HepG2 (cell line): ENCODE measurements at regions not wholly inside any gene's neighbourhood (a gene's known extent, or its start where the extent isn't known, plus 50 kb on each side); places are given as distances from the start of the nearest gene placed in this dataset.

Experiments
- ATAC-seq: fragments of 200-7000 bp; cut with Tn5 transposase; 3 replicates; pipeline ENCODE4 v1.9.1; 2020; ENCODE audit warnings: mild to moderate bottlenecking, moderate library complexity
- BruUV-seq: library from RNA; stranded (reverse); fragments of 400-500 nt; replicated peaks from 2 replicates; lab custom pipeline; 2021; lab: Mats Ljungman, UMichigan
- CTCF ChIA-PET: fragments of 300-600 bp; formaldehyde crosslinking; extraction: SDS; loops from one replicate; lab custom pipeline; 2021; ENCODE audit warnings: low total read pairs, inconsistent platforms, low intra/inter-chr PET ratio; lab: Yijun Ruan, JAX
- POLR2A ChIA-PET: fragments of 350-600 bp; sonication (Branson Sonifier 250); formaldehyde crosslinking; loops from one replicate; lab custom pipeline; 2020; ENCODE audit warnings: antibody characterized with exemption, inconsistent platforms; lab: Yijun Ruan, JAX
- DNase-seq: peaks from one replicate; pipeline ENCODE4 v3.0.0-alpha.2; 2015; ENCODE audit warnings: low spot score
- FAIRE-seq: peaks from 3 replicates; lab custom pipeline; 2011; peaks lifted over from hg19 to GRCh38; lab: Jason Lieb, UNC
- H2AFZ ChIP-seq: one replicate; pipeline ENCODE4 v1.6.1; 2011; ENCODE audit warnings: low read length, inconsistent platforms
- H3K27ac ChIP-seq: fragments of 300-600 bp; 3 replicates; pipeline ENCODE4 v1.8.0; 2011; ENCODE audit warnings: mixed run types, mild to moderate bottlenecking, mixed read lengths, low read length, inconsistent platforms; ENCODE audit not compliant: insufficient read depth; ENCODE audit errors: extremely low read length
- H3K27me3 ChIP-seq, 2 experiments: fragments of 200-600 bp in 1 of 2; 2 replicates in 1 of 2; 3 replicates in 1 of 2; pipeline versions ENCODE4 v1.6.0 to v1.8.0; 2011; ENCODE audit warnings: low read length in 2 of 2, mild to moderate bottlenecking in 2 of 2, moderate library complexity in 2 of 2, inconsistent platforms in 1 of 2; ENCODE audit not compliant: insufficient read depth in 2 of 2, control insufficient read depth in 1 of 2
- H3K36me3 ChIP-seq, 2 experiments: fragments of 200-600 bp in 1 of 2; replicated peaks in 1 of 2; 2 replicates in 1 of 2; 3 replicates in 1 of 2; pipeline versions ENCODE4 v1.5.1 to v1.8.0; 2011; ENCODE audit warnings: low read length in 2 of 2, inconsistent platforms in 1 of 2; ENCODE audit not compliant: insufficient read depth in 2 of 2, control insufficient read depth in 1 of 2
- H3K4me1 ChIP-seq: 2 replicates; pipeline ENCODE4 v1.5.1; 2012; ENCODE audit warnings: low read length, inconsistent platforms; ENCODE audit not compliant: insufficient read depth
- H3K4me2 ChIP-seq: 2 replicates; pipeline ENCODE4 v1.6.0; 2011; ENCODE audit warnings: low read depth, low read length, inconsistent platforms
- H3K4me3 ChIP-seq, 3 experiments: fragments of 200-600 bp in 1 of 3; sonication (generic), shearing (Covaris generic) in 1 of 3; replicated peaks in 1 of 3; 2 replicates each; pipeline ENCODE4 v1.5.1; 2011 to 2016; ENCODE audit warnings: low read length in 3 of 3, inconsistent platforms in 2 of 3, low read depth in 2 of 3, mild to moderate bottlenecking in 2 of 3, control low read depth in 1 of 3, mixed read lengths in 1 of 3; ENCODE audit not compliant: insufficient read depth in 1 of 3
- H3K79me2 ChIP-seq: one replicate; pipeline ENCODE4 v1.6.1; 2011; ENCODE audit warnings: low read length, inconsistent platforms; ENCODE audit not compliant: insufficient read depth
- H3K9ac ChIP-seq: 2 replicates; pipeline ENCODE4 v1.6.0; 2011; ENCODE audit warnings: mild to moderate bottlenecking, low read depth, low read length, inconsistent platforms; ENCODE audit not compliant: insufficient read depth
- H3K9me3 ChIP-seq: 2 replicates; pipeline ENCODE4 v1.5.1; 2012; ENCODE audit warnings: mild to moderate bottlenecking, low read length
- H4K20me1 ChIP-seq: 2 replicates; pipeline ENCODE4 v1.6.0; 2011; ENCODE audit warnings: inconsistent platforms, mild to moderate bottlenecking, low read length, moderate library complexity; ENCODE audit not compliant: insufficient read depth
- ATF7 ChIP-seq, 2 experiments: fragments of 450-650 bp in 1 of 2; sonication (generic) in 1 of 2; formaldehyde crosslinking in 1 of 2; IDR thresholded peaks; 2 replicates each; pipeline versions ENCODE4 v1.4.0 to v1.6.1; 2016 to 2020; ENCODE audit warnings: antibody characterized with exemption in 1 of 2, mild to moderate bottlenecking in 1 of 2, missing genetic modification reagents in 1 of 2
- DPF2 ChIP-seq: sonication (generic); formaldehyde crosslinking; IDR thresholded peaks from 2 replicates; pipeline ENCODE4 v1.4.0; 2020; ENCODE audit warnings: mild to moderate bottlenecking, low read depth, missing genetic modification reagents, borderline replicate concordance
- FOXK2 ChIP-seq: fragments of 450-650 bp; IDR thresholded peaks from 2 replicates; pipeline ENCODE4 v1.6.1; 2016
- FOXM1 ChIP-seq: sonication (generic); formaldehyde crosslinking; IDR thresholded peaks from 2 replicates; pipeline ENCODE4 v1.5.0; 2020; ENCODE audit warnings: missing genetic modification reagents
- GFI1 ChIP-seq: sonication (generic); formaldehyde crosslinking; IDR thresholded peaks from 2 replicates; pipeline ENCODE4 v1.5.0; 2020; ENCODE audit warnings: missing genetic modification reagents, mild to moderate bottlenecking, borderline replicate concordance
- HIVEP1 ChIP-seq: sonication (generic); formaldehyde crosslinking; IDR thresholded peaks from 2 replicates; pipeline ENCODE4 v1.4.0; 2020; ENCODE audit warnings: mild to moderate bottlenecking, missing genetic modification reagents
- HOXA7 ChIP-seq: sonication (generic); formaldehyde crosslinking; IDR thresholded peaks from 2 replicates; pipeline ENCODE4 v1.8.1; 2022; ENCODE audit warnings: mild to moderate bottlenecking, missing genetic modification reagents, moderate library complexity
- IKZF1 ChIP-seq: fragments of 450-650 bp; IDR thresholded peaks from 2 replicates; pipeline ENCODE4 v1.7.1; 2016
- ZNF10 ChIP-seq: sonication (generic); formaldehyde crosslinking; IDR thresholded peaks from 2 replicates; pipeline ENCODE4 v1.4.0; 2020; ENCODE audit warnings: mild to moderate bottlenecking, low read depth, missing genetic modification reagents, borderline replicate concordance
- ZNF44 ChIP-seq: sonication (generic); formaldehyde crosslinking; IDR thresholded peaks from 2 replicates; pipeline ENCODE4 v1.5.1; 2020; ENCODE audit warnings: mild to moderate bottlenecking, missing genetic modification reagents
- ZNF672 ChIP-seq: sonication (generic); formaldehyde crosslinking; IDR thresholded peaks from 2 replicates; pipeline ENCODE4 v1.8.1; 2022; ENCODE audit warnings: missing genetic modification reagents
- ZNF772 ChIP-seq: sonication (generic); formaldehyde crosslinking; IDR thresholded peaks from 2 replicates; pipeline ENCODE4 v1.5.0; 2020; ENCODE audit warnings: mild to moderate bottlenecking, missing genetic modification reagents
- ZNF883 ChIP-seq: sonication (generic); formaldehyde crosslinking; IDR thresholded peaks from 2 replicates; pipeline ENCODE4 v1.5.1; 2020; ENCODE audit warnings: mild to moderate bottlenecking, missing genetic modification reagents; ENCODE audit errors: not compliant biosample characterization
- ZNF891 ChIP-seq: sonication (generic); formaldehyde crosslinking; IDR thresholded peaks from 2 replicates; pipeline ENCODE4 v1.5.0; 2020; ENCODE audit warnings: mild to moderate bottlenecking, missing genetic modification reagents
- ZSCAN9 ChIP-seq: IDR thresholded peaks from 2 replicates; pipeline ENCODE4 v1.6.1; 2016; ENCODE audit warnings: borderline replicate concordance
- WGBS: methylation state at CpG from one replicate; pipeline ENCODE4 v1.1.6; 2017; ENCODE audit warnings: low lambda C conversion rate; 5-methylcytosine and 5-hydroxymethylcytosine counted together
- in situ Hi-C: cut with HindIII; loops from 2 replicates; pipeline ENCODE4 v1.10.0; 2017; ENCODE audit warnings: low pct_unique_long_range_greater_than_20kb; ENCODE audit not compliant: extremely low pct_ligation_motif_present
- intact Hi-C: fragments of 100-400 bp; cut with micrococcal nuclease; formaldehyde crosslinking; loops from one replicate; pipeline ENCODE4 v1.10.0; 2022; ENCODE audit not compliant: unreplicated experiment
- TF ChIP-seq, protein P1 (sequence below): sonication (generic); formaldehyde crosslinking; IDR thresholded peaks from 2 replicates; pipeline ENCODE4 v1.8.0; 2022; ENCODE audit warnings: mild to moderate bottlenecking, missing genetic modification reagents, moderate library complexity
- TF ChIP-seq, protein P2 (sequence below): sonication (generic); formaldehyde crosslinking; IDR thresholded peaks from 2 replicates; pipeline ENCODE4 v1.4.0; 2020; ENCODE audit warnings: missing genetic modification reagents; ENCODE audit errors: not compliant biosample characterization
- TF ChIP-seq, protein P3 (sequence below): sonication (generic); formaldehyde crosslinking; IDR thresholded peaks from 2 replicates; pipeline ENCODE4 v1.4.0; 2020; ENCODE audit warnings: missing genetic modification reagents

DNA sequence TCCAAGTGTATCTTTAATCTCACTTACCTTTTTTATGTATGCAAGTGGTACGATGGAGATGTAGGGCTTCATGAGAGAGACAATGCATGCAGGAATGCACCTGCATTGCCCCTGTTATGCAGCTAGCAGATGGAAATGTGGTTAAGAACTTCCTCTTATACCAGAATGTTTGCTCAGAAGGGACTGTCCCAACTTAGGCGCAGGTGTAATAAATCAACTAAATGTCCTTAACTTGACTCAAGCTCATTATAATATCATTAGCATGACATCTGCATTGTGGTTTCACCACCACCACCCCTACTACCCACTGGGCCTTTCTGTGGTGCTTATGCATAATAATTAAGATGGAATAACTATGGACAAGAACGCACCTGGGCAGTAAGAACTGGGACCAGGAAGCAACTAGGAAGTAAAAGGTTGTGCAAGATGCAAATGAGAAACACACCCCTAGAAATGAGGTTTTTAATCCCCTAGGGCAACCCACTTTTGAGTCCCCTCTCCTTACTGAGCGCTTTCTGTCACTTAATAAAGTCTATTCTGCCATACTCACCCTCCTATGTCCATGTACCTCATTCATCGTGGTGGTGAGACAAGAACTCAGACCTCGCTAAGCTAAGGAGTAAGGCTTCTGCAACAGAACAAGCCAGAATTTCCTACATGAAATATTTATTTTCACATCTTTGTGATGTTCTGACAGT, 1103.3 kb upstream of the B3GALT2 start (continued):
- TF ChIP-seq, protein P1, sequence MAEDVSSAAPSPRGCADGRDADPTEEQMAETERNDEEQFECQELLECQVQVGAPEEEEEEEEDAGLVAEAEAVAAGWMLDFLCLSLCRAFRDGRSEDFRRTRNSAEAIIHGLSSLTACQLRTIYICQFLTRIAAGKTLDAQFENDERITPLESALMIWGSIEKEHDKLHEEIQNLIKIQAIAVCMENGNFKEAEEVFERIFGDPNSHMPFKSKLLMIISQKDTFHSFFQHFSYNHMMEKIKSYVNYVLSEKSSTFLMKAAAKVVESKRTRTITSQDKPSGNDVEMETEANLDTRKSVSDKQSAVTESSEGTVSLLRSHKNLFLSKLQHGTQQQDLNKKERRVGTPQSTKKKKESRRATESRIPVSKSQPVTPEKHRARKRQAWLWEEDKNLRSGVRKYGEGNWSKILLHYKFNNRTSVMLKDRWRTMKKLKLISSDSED = no peak
- TF ChIP-seq, protein P2, sequence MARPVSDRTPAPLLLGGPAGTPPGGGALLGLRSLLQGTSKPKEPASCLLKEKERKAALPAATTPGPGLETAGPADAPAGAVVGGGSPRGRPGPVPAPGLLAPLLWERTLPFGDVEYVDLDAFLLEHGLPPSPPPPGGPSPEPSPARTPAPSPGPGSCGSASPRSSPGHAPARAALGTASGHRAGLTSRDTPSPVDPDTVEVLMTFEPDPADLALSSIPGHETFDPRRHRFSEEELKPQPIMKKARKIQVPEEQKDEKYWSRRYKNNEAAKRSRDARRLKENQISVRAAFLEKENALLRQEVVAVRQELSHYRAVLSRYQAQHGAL (CRISPR knock-in tag) = no peak
- TF ChIP-seq ZNF772 (CRISPR knock-in tag) = no peak

DNA sequence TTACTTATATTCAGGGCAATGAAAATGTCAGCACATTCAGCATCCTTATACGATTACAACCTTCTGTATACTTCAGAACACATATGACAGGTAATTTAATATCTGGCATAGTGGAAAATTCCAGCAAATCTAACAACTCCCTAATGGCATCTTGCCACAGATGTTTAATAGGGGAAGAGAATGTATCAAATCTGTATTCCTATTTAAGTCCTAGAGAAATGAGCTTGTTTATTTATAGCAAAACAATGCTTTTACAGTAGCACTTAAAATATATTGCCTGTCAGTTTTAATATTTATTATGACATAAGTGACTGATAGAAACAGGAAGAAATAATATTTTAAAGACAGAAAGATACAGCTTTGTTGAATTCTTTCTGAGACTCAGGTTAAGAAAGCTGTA, 1101.8 kb upstream of the B3GALT2 start:
- BruUV-seq = no TSS peak
- WGBS = 0% methylated on average over 1 of the region's 1 CpG
- no peak for DNase-seq
- H3K27ac ChIP-seq = no peak overlapping the region
- no peak for ATAC-seq
- H3K4me2 ChIP-seq = no peak overlapping the region
- no peak overlapping the region for H3K9ac ChIP-seq
- no peaks in the 10 kb centered on the region for H3K9me3 ChIP-seq
- H3K4me3 ChIP-seq = no peak overlapping the region
- CTCF ChIA-PET = no interaction called here
- H3K79me2 ChIP-seq = no peaks in the 10 kb centered on the region
- FAIRE-seq = no peak
- in situ Hi-C loops (no loop called here), intact Hi-C loops (no loop called here)
- H4K20me1 ChIP-seq = no peaks in the 10 kb centered on the region
- no peak overlapping the region for H2AFZ ChIP-seq
- no peaks in the 10 kb centered on the region for H3K36me3 ChIP-seq
- H3K27me3 ChIP-seq = no peaks in the 10 kb centered on the region
- POLR2A ChIA-PET = no interaction called here
- no peaks in the 10 kb centered on the region for H3K4me1 ChIP-seq
- TF ChIP-seq ZNF44 (no peak), FOXM1 (CRISPR knock-in tag) (no peak), ZNF672 (CRISPR knock-in tag) (no peak), ZNF883 (CRISPR knock-in tag) (no peak), DPF2 (no peak), ZNF891 (no peak), HIVEP1 (CRISPR knock-in tag) (no peak), ZNF10 (no peak), FOXK2 (no peak), HOXA7 (CRISPR knock-in tag) (no peak), ATF7 (IDR thresholded peaks at IDR 0.05) (no peak), ATF7 (CRISPR knock-in tag; IDR thresholded peaks at IDR 0.05) (no peak), IKZF1 (no peak), GFI1 (CRISPR knock-in tag) (no peak), ZSCAN9 (CRISPR knock-in tag) (no peak)
- TF ChIP-seq, protein P3, sequence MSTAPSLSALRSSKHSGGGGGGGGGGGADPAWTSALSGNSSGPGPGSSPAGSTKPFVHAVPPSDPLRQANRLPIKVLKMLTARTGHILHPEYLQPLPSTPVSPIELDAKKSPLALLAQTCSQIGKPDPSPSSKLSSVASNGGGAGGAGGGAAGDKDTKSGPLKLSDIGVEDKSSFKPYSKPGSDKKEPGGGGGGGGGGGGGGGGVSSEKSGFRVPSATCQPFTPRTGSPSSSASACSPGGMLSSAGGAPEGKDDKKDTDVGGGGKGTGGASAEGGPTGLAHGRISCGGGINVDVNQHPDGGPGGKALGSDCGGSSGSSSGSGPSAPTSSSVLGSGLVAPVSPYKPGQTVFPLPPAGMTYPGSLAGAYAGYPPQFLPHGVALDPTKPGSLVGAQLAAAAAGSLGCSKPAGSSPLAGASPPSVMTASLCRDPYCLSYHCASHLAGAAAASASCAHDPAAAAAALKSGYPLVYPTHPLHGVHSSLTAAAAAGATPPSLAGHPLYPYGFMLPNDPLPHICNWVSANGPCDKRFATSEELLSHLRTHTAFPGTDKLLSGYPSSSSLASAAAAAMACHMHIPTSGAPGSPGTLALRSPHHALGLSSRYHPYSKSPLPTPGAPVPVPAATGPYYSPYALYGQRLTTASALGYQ = no peak
